GM12872 (cell line): ENCODE measurements at regions not wholly inside any gene's neighbourhood (a gene's known extent, or its start where the extent isn't known, plus 50 kb on each side); places are given as distances from the start of the nearest gene placed in this dataset.

Source experiments
- TF ChIP-seq, protein P1 (sequence below): IDR thresholded peaks from 3 replicates; pipeline ENCODE4 v1.5.1; 2011; ENCODE audit warnings: low read depth, mild to moderate bottlenecking, low read length, moderate library complexity; ENCODE audit not compliant: insufficient read depth

- TF ChIP-seq, protein P1, sequence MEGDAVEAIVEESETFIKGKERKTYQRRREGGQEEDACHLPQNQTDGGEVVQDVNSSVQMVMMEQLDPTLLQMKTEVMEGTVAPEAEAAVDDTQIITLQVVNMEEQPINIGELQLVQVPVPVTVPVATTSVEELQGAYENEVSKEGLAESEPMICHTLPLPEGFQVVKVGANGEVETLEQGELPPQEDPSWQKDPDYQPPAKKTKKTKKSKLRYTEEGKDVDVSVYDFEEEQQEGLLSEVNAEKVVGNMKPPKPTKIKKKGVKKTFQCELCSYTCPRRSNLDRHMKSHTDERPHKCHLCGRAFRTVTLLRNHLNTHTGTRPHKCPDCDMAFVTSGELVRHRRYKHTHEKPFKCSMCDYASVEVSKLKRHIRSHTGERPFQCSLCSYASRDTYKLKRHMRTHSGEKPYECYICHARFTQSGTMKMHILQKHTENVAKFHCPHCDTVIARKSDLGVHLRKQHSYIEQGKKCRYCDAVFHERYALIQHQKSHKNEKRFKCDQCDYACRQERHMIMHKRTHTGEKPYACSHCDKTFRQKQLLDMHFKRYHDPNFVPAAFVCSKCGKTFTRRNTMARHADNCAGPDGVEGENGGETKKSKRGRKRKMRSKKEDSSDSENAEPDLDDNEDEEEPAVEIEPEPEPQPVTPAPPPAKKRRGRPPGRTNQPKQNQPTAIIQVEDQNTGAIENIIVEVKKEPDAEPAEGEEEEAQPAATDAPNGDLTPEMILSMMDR = no peak
Measured at GRCh38 chr1:194917769-194918168, 1690.5 kb downstream of the KCNT2 start.

DNA sequence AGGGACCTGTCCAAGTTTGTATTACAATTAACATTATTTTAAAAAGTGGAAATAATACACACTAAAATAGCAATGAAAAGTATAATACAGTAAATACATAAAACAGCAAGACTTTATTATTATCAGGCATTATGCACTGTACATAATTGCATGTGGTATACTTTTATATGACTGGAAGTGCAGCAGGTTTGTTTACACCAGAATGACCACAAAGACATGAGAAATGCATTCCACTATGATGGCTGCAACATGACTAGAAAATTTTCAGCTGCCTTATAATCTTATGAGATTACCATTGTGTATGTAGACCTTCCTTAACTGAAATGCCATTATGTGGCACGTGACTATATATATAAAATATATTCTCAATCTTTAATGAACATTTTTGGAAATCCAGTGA, 1699.6 kb downstream of the KCNT2 start:
- TF ChIP-seq, protein P1 = no peak

GRCh38 chr1:194903524-194903923, 1704.7 kb downstream of the KCNT2 start:
- TF ChIP-seq, protein P1 = no peak

DNA sequence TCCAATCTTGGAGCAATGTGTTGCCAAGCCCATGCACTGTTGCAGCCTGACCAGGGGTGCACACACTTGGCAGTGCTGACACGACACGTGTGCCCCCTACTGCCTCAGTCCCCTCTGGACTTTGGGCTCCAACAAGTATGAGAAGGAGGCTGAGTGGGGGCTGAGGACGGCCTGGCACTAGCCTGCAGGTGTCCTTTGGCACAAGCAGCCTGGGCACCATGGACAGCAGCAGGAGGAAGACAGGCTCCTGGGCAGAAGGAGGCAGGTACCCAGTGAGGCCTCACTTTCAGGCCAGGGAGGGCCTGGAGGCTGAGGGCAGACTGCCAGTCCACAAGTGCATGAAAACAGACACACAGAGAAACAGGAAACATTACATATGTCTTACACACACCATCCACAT, 1702.9 kb upstream of the B3GALT2 start:
- TF ChIP-seq, protein P1 = no peak

GRCh38 chr1:194870860-194871259, 1684.4 kb upstream of the B3GALT2 start:
- TF ChIP-seq, protein P1 = no peak

GRCh38 chr1:194866153-194866552, 1679.7 kb upstream of the B3GALT2 start:
- TF ChIP-seq, protein P1 = no peak

- TF ChIP-seq, protein P1 = no peak
Measured at GRCh38 chr1:194865383-194865782, 1679.0 kb upstream of the B3GALT2 start.

GRCh38 chr1:194862129-194862528, 1675.7 kb upstream of the B3GALT2 start:
- TF ChIP-seq, protein P1 = no peak
